Mesodermal cell (in vitro differentiated cells): ENCODE measurements at regions not wholly inside any gene's neighbourhood (a gene's known extent, or its start where the extent isn't known, plus 50 kb on each side); places are given as distances from the start of the nearest gene placed in this dataset.
A peak's percentile ranks its signal among the peaks of the same experiment; 100 is the strongest.

Experiments
- H3K27ac ChIP-seq: 2 replicates; pipeline ENCODE4 v1.7.0; 2013; ENCODE audit warnings: mild to moderate bottlenecking, low read depth, low read length, moderate library complexity; ENCODE audit not compliant: severe bottlenecking
- H3K36me3 ChIP-seq: 2 replicates; pipeline ENCODE4 v1.7.1; 2013; ENCODE audit warnings: mild to moderate bottlenecking, low read length, moderate library complexity; ENCODE audit not compliant: control insufficient read depth, insufficient read depth
- H3K4me1 ChIP-seq: one replicate; pipeline ENCODE4 v1.7.1; 2013; ENCODE audit warnings: mild to moderate bottlenecking, low read length; ENCODE audit not compliant: insufficient read depth, control insufficient read depth, poor library complexity, severe bottlenecking
- H3K4me3 ChIP-seq: 2 replicates; pipeline ENCODE4 v1.7.0; 2013; ENCODE audit warnings: low read length, control low read depth, mild to moderate bottlenecking; ENCODE audit not compliant: insufficient read depth, poor library complexity, severe bottlenecking; ENCODE audit errors: extremely low read depth
- H3K9me3 ChIP-seq: 2 replicates; pipeline ENCODE4 v1.7.1; 2013; ENCODE audit warnings: mild to moderate bottlenecking, low read length, moderate library complexity; ENCODE audit not compliant: control insufficient read depth
- WGBS, 2 experiments: methylation state at CpG; one replicate each; pipeline ENCODE4 v1.1.5; 2013; ENCODE audit warnings: missing lambda C conversion rate in 2 of 2; ENCODE audit not compliant: insufficient coverage in 2 of 2; 5-methylcytosine and 5-hydroxymethylcytosine counted together

- Histone ChIP-seq H3K9me3 (no peaks in the 10 kb centered on the region), H3K27ac (no peak overlapping the region), H3K4me3 (peak overlapping the region; percentile 27), H3K4me1 (no peaks in the 10 kb centered on the region), H3K36me3 (no peaks in the 10 kb centered on the region)
- WGBS, 2 experiments, result 20 to 21% methylated on average over 27 to 38 of the region's 50 CpGs
Measured at GRCh38 chr15:96947296-96948229, 617.1 kb downstream of the NR2F2 start.

GRCh38 chr15:96948981-96949380 is 618.5 kb downstream of the NR2F2 start:
- Histone ChIP-seq H3K4me3 (no peak overlapping the region), H3K27ac (no peak overlapping the region), H3K4me1 (no peaks in the 10 kb centered on the region), H3K9me3 (peaks cover 3% of the 10 kb centered on the region), H3K36me3 (no peaks in the 10 kb centered on the region)
- WGBS, 2 experiments, result 86 to 93% methylated on average over 1 to 2 of the region's 2 CpGs

DNA sequence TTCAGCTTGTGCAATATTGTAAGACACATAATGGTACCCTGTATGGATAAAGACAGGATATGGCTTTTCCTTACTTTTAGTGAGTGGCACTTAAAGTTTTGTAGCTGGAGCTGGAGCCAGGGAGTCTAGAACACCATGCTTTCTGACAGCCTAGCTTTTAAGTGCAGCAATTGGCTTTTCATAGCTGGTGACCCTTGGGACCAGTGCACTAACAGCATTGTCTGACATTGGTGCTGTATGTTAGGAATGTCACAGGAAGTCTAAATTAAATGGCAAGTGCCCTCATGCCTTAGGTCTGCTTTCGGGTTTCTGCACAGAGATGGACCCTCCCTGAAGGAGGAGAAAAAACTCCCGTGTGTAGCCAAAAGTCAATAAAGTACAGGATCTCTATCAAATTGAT is 628.2 kb downstream of the NR2F2 start:
- Histone ChIP-seq H3K36me3 (no peaks in the 10 kb centered on the region), H3K9me3 (peaks cover 1% of the 10 kb centered on the region), H3K4me3 (no peak overlapping the region), H3K27ac (no peak overlapping the region), H3K4me1 (no peaks in the 10 kb centered on the region)
- no CpG with 5 or more reads among the region's 2 CpGs for WGBS, 2 experiments

GRCh38 chr15:96959501-96959900 is 629.0 kb downstream of the NR2F2 start:
- Histone ChIP-seq H3K4me1 (no peaks in the 10 kb centered on the region), H3K36me3 (no peaks in the 10 kb centered on the region), H3K27ac (no peak overlapping the region), H3K9me3 (no peaks in the 10 kb centered on the region), H3K4me3 (no peak overlapping the region)
- 94% methylated on average over 2 of the region's 6 CpGs; no CpG with 5 or more reads in 1 of the 2 experiments for whole genome bisulfite sequencing, 2 experiments

DNA sequence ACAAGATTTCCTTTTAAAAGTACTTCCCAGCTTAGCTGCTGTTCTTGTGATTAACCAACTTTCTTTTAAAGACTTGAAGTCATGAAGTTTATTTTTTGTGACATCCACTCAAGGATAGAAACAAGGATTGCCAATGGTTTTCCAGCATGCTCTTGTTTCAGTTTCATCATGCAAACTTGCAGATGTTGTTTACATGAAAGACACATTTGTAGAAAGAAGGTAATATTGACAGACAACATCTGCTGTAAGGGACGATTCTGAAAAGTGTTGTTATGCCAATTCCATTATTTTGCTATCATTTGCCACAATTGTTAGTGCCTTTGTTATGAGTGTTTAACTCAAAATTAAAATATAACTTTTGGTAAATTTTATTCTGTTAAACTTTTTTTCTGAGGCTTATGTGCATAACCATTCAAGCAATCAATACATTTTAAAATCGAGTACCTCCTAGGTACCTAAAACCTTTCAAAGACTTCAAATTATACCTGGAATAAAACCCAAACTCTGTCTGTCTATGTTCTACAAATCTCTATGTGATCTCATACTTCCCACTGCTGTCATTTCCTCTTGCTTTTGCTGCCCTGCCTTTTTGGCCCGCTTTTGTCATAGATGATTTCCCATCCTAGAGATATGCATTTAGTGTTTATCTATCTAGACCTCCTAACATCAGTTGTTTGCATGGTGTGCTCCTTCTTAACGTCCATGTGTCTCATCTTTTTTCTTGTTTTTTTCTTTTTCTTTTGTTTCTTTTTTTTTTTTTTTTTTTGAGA is 630.4 kb downstream of the NR2F2 start:
- Histone ChIP-seq H3K4me1 (no peaks in the 10 kb centered on the region), H3K27ac (no peak overlapping the region), H3K9me3 (no peaks in the 10 kb centered on the region), H3K36me3 (no peaks in the 10 kb centered on the region), H3K4me3 (no peak overlapping the region)
- 80 to 90% methylated on average over 1 to 2 of the region's 4 CpGs for WGBS, 2 experiments

GRCh38 chr15:96966554-96966953 is 636.1 kb downstream of the NR2F2 start:
- Histone ChIP-seq H3K9me3 (no peaks in the 10 kb centered on the region), H3K27ac (no peak overlapping the region), H3K4me3 (no peak overlapping the region), H3K36me3 (no peaks in the 10 kb centered on the region), H3K4me1 (no peaks in the 10 kb centered on the region)
- WGBS, 2 experiments, result no CpG with 5 or more reads among the region's 3 CpGs

- H3K9me3 ChIP-seq, result no peaks in the 10 kb centered on the region
- no peak overlapping the region for H3K4me3 ChIP-seq
- no peak overlapping the region for H3K27ac ChIP-seq
- no peaks in the 10 kb centered on the region for H3K36me3 ChIP-seq
- WGBS, 2 experiments, result 85 to 88% methylated on average over 8 to 16 of the region's 18 CpGs
- H3K4me1 ChIP-seq, result no peaks in the 10 kb centered on the region
Measured at GRCh38 chr15:96969732-96970710, 639.5 kb downstream of the NR2F2 start.

- H3K4me1 ChIP-seq, result no peaks in the 10 kb centered on the region
- no peaks in the 10 kb centered on the region for H3K36me3 ChIP-seq
- WGBS, 2 experiments, result no CpG with 5 or more reads among the region's 1 CpG
- H3K9me3 ChIP-seq, result no peaks in the 10 kb centered on the region
- no peak overlapping the region for H3K27ac ChIP-seq
- H3K4me3 ChIP-seq, result no peak overlapping the region
Measured at GRCh38 chr15:96972201-96972600, 641.7 kb downstream of the NR2F2 start.

GRCh38 chr15:96974761-96975160 is 644.3 kb downstream of the NR2F2 start:
- no peak overlapping the region for H3K27ac ChIP-seq
- no peaks in the 10 kb centered on the region for H3K9me3 ChIP-seq
- peaks cover 8% of the 10 kb centered on the region for H3K4me1 ChIP-seq
- no peaks in the 10 kb centered on the region for H3K36me3 ChIP-seq
- no peak overlapping the region for H3K4me3 ChIP-seq

- Histone ChIP-seq H3K9me3 (no peaks in the 10 kb centered on the region), H3K36me3 (no peaks in the 10 kb centered on the region), H3K4me1 (peaks cover 8% of the 10 kb centered on the region), H3K4me3 (no peak overlapping the region), H3K27ac (no peak overlapping the region)
- 56 to 60% methylated on average over 1 to 2 of the region's 2 CpGs for WGBS, 2 experiments
Measured at GRCh38 chr15:96977886-96978285, 647.4 kb downstream of the NR2F2 start.
